Activated naive CD4-positive, alpha-beta T cell treated with anti-CD3 and anti-CD28 coated beads for 36 hours (primary cell): ENCODE measurements at regions not wholly inside any gene's neighbourhood (a gene's known extent, or its start where the extent isn't known, plus 50 kb on each side); places are given as distances from the start of the nearest gene placed in this dataset.

Experiments
- CTCF ChIA-PET: fragments of 350-600 bp; sonication (Branson Sonifier 250); formaldehyde crosslinking; loops from one replicate; lab custom pipeline; 2021; ENCODE audit warnings: antibody characterized with exemption; lab: Charles Lee
- DNase-seq: peaks from one replicate; pipeline ENCODE4 v3.0.0-alpha.2; 2020
- H3K27ac Mint-ChIP-seq: one replicate; pipeline ENCODE4 v1.8.0; 2021; ENCODE audit warnings: mild to moderate bottlenecking, mixed read lengths
- H3K27me3 Mint-ChIP-seq: one replicate; pipeline ENCODE4 v1.8.0; 2021; ENCODE audit warnings: low read depth, mixed read lengths
- H3K36me3 Mint-ChIP-seq: one replicate; pipeline ENCODE4 v1.8.0; 2021; ENCODE audit warnings: low read depth, mixed read lengths
- H3K4me1 Mint-ChIP-seq: one replicate; pipeline ENCODE4 v1.8.0; 2021; ENCODE audit warnings: low read depth, mixed read lengths
- H3K4me3 Mint-ChIP-seq: one replicate; pipeline ENCODE4 v1.8.0; 2021; ENCODE audit warnings: mild to moderate bottlenecking, moderate library complexity, mixed read lengths
- H3K9me3 Mint-ChIP-seq: one replicate; pipeline ENCODE4 v1.8.0; 2021; ENCODE audit warnings: mixed read lengths
- intact Hi-C: fragments of 100-400 bp; cut with micrococcal nuclease; formaldehyde crosslinking; loops from one replicate; pipeline ENCODE4 v1.15.1; 2023

DNA sequence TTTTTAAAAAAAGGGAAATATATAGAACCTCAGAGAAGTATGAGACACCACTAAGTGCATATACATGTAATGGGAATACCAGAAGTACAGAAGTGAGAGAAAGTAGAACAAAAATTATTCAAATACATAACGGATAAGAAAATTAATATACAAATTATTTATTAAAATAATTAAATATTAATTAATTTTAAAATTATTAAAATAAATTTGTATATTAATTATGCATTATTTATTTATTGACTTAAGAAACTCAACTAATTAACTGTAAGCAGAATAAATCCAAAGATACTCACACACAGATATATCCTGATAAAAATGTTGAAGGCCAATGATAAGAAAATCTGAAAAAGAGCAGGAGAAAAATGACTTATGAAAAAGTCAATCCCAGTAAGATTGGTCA, 1333.5 kb upstream of the CELF2 start:
- intact Hi-C loops: loop anchor here (5.0 kb wide), 1 partner anchor 342 kb away; no protein-coding TSS in a partner anchor
- H3K27ac Mint-ChIP-seq: no peak overlapping the region
- no peaks in the 10 kb centered on the region for H3K36me3 Mint-ChIP-seq
- no peak for DNase-seq
- peaks cover 7% of the 10 kb centered on the region for H3K27me3 Mint-ChIP-seq
- peaks cover 7% of the 10 kb centered on the region for H3K9me3 Mint-ChIP-seq
- H3K4me1 Mint-ChIP-seq: no peaks in the 10 kb centered on the region
- H3K4me3 Mint-ChIP-seq: no peak overlapping the region
- CTCF ChIA-PET: no interaction called here

DNA sequence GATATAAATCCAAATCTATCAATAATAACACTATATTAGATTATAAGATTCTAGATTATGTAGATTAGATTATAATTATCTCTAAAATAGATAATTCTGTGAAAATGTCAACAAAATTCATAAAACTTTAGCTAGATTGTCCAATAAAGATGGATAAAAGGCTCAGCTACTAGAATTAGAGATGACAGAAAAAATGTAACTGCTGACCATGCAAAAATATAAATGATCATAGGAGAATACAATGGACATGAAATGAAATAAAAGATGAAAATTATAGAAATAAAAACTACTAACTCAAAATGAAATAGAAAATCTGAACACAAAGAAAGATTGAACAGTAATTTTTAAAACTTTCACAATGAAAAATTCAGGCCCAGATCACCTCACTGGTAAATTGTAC, 1332.1 kb upstream of the CELF2 start:
- Mint-ChIP-seq H3K9me3 (peaks cover 4% of the 10 kb centered on the region), H3K4me1 (no peaks in the 10 kb centered on the region), H3K4me3 (no peak overlapping the region), H3K27me3 (peaks cover 11% of the 10 kb centered on the region), H3K36me3 (no peaks in the 10 kb centered on the region), H3K27ac (no peak overlapping the region)
- CTCF ChIA-PET: no interaction called here
- intact Hi-C loops: no loop called here
- DNase-seq: no peak

DNA sequence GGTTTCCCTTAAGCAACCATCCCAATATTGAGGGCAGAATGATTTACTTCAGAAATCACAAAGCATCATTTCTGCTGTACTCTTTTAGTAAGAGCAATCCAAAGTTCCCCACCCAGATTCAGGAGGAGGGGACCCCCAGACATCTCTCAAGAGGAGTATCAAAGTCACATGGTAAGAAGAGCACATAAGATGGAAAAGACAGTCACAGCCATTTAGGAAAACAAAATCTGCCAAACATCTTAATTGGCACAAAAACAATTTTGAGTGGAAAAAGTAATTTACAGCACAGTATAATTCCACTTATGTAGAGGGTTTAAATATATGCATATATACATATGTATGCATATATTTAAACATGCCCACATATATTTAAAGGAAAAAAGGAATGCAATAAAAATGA, 1329.0 kb upstream of the CELF2 start:
- no peak overlapping the region for H3K27ac Mint-ChIP-seq
- peaks cover 5% of the 10 kb centered on the region for H3K27me3 Mint-ChIP-seq
- intact Hi-C loops: no loop called here
- CTCF ChIA-PET: no interaction called here
- H3K9me3 Mint-ChIP-seq: no peaks in the 10 kb centered on the region
- no peak for DNase-seq
- H3K36me3 Mint-ChIP-seq: no peaks in the 10 kb centered on the region
- H3K4me3 Mint-ChIP-seq: no peak overlapping the region
- H3K4me1 Mint-ChIP-seq: no peaks in the 10 kb centered on the region

DNA sequence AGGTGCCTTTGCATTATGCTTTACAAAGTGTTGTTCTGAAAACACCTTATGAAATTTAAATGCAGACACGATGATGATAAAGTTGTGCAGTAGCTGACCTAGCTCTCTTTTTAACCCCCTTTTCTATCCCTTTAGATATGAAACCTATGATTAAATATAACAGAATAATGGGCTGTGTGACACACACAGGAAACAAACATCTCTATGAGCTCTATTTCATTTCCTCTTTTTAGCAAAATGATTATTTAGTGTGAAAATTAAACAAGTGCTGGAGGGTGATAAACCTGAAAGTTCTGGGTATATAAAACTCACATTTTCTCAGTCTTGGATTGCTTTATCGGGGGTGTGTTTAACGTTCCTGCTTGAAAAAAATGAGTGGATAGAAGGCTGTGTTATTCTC, 1310.5 kb upstream of the CELF2 start:
- Mint-ChIP-seq H3K36me3 (no peaks in the 10 kb centered on the region), H3K27ac (no peak overlapping the region), H3K4me1 (no peaks in the 10 kb centered on the region), H3K4me3 (no peak overlapping the region), H3K27me3 (peaks cover 5% of the 10 kb centered on the region), H3K9me3 (peaks cover 9% of the 10 kb centered on the region)
- no peak for DNase-seq
- CTCF ChIA-PET: no interaction called here
- intact Hi-C loops: no loop called here

DNA sequence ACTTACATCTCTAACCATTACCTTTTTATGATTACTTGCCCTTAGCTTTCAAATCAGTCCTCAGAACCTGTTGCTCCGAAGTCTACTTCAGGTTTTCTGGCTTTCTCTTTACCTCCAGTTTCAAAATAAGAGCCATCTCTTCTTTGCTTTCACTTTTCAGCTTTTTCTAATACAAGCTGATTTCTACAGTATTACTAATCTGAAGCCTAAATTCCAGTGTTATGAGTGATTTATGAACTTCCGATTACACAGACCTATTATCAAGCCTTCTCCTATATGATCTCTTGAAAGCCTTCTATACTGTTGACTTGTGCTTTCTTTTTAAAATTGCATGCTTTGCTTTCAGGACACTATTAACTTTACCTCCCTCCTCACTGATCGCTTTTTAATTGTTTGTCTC, 1307.8 kb upstream of the CELF2 start:
- CTCF ChIA-PET: interaction anchor here (1.0 kb wide), 1 partner anchor 27 kb away, joined by 3 read pairs; no protein-coding TSS in a partner anchor
- Mint-ChIP-seq H3K4me3 (no peak overlapping the region), H3K9me3 (peaks cover 17% of the 10 kb centered on the region), H3K36me3 (no peaks in the 10 kb centered on the region), H3K4me1 (no peaks in the 10 kb centered on the region), H3K27me3 (peaks cover 5% of the 10 kb centered on the region), H3K27ac (no peak overlapping the region)
- DNase-seq: no peak
- intact Hi-C loops: no loop called here

DNA sequence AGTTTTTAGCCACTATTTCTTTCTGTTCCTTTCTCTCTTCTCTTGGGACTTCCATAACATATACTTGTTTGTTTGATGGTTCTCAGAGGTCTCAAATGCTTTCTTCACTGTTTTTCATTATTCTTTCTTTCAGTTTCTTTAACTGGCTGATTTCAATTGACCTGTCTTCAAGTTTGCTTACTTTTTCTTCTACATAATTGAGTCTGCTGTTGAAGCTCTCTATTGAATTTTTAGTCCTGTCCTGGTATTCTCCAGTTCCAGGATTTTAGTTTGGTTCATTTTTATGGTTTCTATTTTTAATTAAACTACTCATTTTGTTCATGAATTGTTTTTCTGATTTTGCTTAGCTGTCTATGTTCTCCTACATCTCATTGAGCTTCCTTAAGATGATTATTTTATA, 1305.3 kb upstream of the CELF2 start:
- CTCF ChIA-PET: no interaction called here
- Mint-ChIP-seq H3K4me3 (no peak overlapping the region), H3K27me3 (peaks cover 2% of the 10 kb centered on the region), H3K27ac (no peak overlapping the region), H3K9me3 (peaks cover 17% of the 10 kb centered on the region), H3K4me1 (no peaks in the 10 kb centered on the region), H3K36me3 (no peaks in the 10 kb centered on the region)
- intact Hi-C loops: no loop called here
- DNase-seq: no peak

DNA sequence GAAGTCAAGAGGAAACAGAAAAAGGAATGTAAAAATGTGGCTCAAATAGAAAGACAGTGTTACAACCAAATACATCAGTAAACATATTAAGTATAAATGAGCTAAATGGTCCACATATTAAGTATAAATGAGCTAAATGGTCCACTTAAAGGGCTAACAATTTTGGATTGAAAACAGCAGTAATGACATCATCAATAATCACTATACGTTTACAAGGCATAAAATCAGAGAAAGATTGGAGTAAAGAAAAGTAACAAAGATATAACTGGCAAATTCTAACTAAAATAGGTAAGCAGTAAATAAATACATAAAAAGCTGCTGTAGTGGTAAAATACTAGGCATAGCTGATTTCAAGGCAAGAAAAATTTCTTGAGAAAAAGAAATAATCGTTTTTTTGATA, 1298.4 kb upstream of the CELF2 start:
- intact Hi-C loops: no loop called here
- no peaks in the 10 kb centered on the region for H3K9me3 Mint-ChIP-seq
- H3K36me3 Mint-ChIP-seq: no peaks in the 10 kb centered on the region

DNA sequence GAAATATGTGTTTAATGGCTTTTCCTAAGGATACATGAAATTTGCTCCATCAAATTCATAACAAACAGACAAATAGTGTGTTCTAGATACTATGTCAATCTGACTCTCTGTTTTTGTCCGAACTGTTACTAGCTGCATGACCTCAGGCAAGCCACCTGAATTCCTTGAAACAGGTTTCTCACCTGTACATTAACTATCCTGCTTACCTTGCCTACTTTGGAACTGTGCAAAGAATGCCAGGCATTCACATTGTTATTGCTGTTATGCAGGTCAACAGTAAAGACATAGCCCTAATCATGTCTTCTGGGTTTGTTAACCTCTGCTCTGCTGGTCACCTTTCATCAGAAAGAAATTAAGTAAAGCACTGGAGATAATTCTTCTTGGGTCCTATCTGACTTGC, 1283.9 kb upstream of the CELF2 start:
- peaks cover 4% of the 10 kb centered on the region for H3K27me3 Mint-ChIP-seq
- peaks cover 5% of the 10 kb centered on the region for H3K9me3 Mint-ChIP-seq
- no peak for DNase-seq
- CTCF ChIA-PET: no interaction called here
- no peaks in the 10 kb centered on the region for H3K4me1 Mint-ChIP-seq
- H3K27ac Mint-ChIP-seq: no peak overlapping the region
- intact Hi-C loops: no loop called here
- no peaks in the 10 kb centered on the region for H3K36me3 Mint-ChIP-seq
- no peak overlapping the region for H3K4me3 Mint-ChIP-seq

More for the DNA sequence above, 1298.4 kb upstream of the CELF2 start:
- Mint-ChIP-seq H3K27me3 (peaks cover 3% of the 10 kb centered on the region), H3K4me1 (no peaks in the 10 kb centered on the region), H3K4me3 (no peak overlapping the region), H3K27ac (no peak overlapping the region)
- DNase-seq: no peak
- CTCF ChIA-PET: no interaction called here

DNA sequence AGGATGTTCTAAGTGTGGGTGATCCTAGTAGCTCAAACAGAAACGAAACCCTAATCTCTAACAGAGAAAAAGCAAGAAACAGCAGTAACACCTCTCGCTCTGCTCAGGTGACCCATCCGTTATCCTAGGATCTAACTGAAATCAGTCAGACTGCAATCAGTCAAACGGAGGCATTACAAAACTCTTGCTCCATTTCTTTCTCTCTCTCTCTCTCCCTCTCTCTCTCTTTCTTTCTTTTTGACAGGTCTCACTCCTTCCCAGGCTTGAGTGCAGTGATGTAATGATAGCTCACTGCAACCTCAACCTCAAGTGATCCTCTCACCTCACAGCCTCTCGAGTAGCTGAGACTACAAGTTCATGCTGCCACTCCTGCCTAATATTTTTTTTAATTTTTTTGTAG, 1283.5 kb upstream of the CELF2 start:
- H3K36me3 Mint-ChIP-seq: no peaks in the 10 kb centered on the region
- no peak for DNase-seq
- CTCF ChIA-PET: no interaction called here
- H3K4me1 Mint-ChIP-seq: no peaks in the 10 kb centered on the region
- H3K9me3 Mint-ChIP-seq: peaks cover 5% of the 10 kb centered on the region
- intact Hi-C loops: no loop called here
- H3K27ac Mint-ChIP-seq: no peak overlapping the region
- H3K27me3 Mint-ChIP-seq: peaks cover 2% of the 10 kb centered on the region
- no peak overlapping the region for H3K4me3 Mint-ChIP-seq

DNA sequence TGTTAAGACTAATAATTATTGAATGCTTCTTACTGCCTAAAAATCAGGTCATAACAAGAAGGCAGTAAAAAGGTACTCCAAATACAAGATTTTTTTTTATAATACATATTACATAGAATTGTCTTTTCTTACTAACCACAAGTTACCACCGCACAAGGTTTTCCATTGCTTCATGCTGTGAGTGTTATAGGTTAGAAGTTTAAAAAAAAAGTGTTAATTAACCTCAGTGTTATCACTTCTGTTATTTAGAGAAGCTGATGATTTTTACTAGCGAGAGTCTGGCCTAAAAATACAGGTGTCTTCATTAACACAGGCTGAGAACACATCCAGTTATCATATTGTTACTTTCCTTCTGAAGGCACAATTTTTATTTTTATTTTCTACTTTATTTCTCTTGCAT, 1281.9 kb upstream of the CELF2 start:
- Mint-ChIP-seq H3K27me3 (peaks cover 4% of the 10 kb centered on the region), H3K36me3 (no peaks in the 10 kb centered on the region), H3K9me3 (peaks cover 4% of the 10 kb centered on the region), H3K4me1 (no peaks in the 10 kb centered on the region), H3K4me3 (no peak overlapping the region), H3K27ac (no peak overlapping the region)
- CTCF ChIA-PET: interaction anchor here (0.7 kb wide), 1 partner anchor 321 kb away, joined by 3 read pairs; no protein-coding TSS in a partner anchor
- intact Hi-C loops: no loop called here
- no peak for DNase-seq

DNA sequence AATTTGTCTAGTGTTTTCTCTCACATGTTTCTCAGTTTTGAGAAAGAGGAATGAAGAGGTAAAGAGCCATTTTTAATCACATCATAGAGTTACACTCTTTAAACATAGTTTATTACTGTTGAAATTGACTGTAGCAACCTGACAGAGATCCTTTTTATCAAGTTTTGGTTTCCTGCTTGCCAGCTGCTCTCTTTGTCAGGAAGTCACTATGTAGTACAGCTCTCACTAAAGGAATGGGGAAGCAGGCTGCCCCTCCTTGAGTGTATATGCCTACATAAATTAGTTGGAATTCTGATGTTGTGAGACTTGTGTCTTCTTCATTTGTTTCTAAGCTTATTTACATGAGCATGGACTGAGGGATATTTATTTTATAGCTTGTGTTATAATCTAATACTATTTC, 1274.0 kb upstream of the CELF2 start:
- peaks cover 3% of the 10 kb centered on the region for H3K9me3 Mint-ChIP-seq
- no peak overlapping the region for H3K27ac Mint-ChIP-seq
- intact Hi-C loops: loop anchor here (5.0 kb wide), 1 partner anchor 401 kb away; no protein-coding TSS in a partner anchor
- H3K4me3 Mint-ChIP-seq: no peak overlapping the region
- peaks cover 14% of the 10 kb centered on the region for H3K27me3 Mint-ChIP-seq
- H3K4me1 Mint-ChIP-seq: no peaks in the 10 kb centered on the region
- CTCF ChIA-PET: interaction anchor here (0.7 kb wide), 1 partner anchor 69 kb away, joined by 4 read pairs; no protein-coding TSS in a partner anchor
- no peaks in the 10 kb centered on the region for H3K36me3 Mint-ChIP-seq
- DNase-seq: no peak

DNA sequence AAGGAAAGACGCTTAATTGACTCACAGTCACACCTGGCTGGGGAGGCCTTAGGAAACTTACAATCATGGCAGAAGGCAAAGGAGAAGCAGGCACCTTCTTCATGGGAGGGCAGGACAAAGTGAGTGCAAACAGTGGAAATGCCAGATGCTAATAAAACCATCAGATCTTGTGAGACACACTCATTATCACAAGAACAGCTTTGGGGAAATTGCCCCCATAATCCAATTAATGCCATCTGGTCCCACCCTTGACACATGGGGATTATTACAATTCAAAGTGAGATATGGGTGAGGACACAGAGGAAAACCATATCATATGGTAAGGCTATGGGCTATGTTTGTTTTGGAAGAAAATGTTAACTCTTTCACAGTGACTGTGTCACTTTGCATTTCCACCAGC, 1272.5 kb upstream of the CELF2 start:
- CTCF ChIA-PET: no interaction called here
- DNase-seq: no peak
- Mint-ChIP-seq H3K36me3 (no peaks in the 10 kb centered on the region), H3K4me1 (no peaks in the 10 kb centered on the region), H3K27me3 (peaks cover 10% of the 10 kb centered on the region), H3K9me3 (peaks cover 3% of the 10 kb centered on the region), H3K27ac (no peak overlapping the region), H3K4me3 (no peak overlapping the region)
- intact Hi-C loops: no loop called here

DNA sequence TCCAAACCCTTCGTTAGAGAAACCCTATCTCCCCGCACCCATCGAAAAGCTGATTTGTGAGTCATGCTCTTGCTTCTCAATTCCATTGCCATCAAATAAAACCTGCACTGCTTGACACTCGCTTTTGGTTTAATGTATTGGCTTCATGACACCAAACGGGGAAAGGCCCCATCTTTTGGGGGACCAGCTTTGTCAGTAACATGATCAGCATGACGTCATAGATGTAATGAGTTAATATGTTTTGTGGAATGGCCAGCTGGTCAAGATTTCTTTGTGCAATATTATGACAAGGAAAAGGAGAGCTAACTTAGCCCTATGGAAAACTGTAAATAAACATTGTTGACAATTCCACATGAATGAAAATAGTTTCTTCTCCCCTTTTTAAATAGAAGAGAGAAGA, 1260.5 kb upstream of the CELF2 start:
- Mint-ChIP-seq H3K4me3 (no peak overlapping the region), H3K27me3 (peaks cover 4% of the 10 kb centered on the region), H3K4me1 (no peaks in the 10 kb centered on the region), H3K27ac (no peak overlapping the region), H3K36me3 (no peaks in the 10 kb centered on the region), H3K9me3 (no peaks in the 10 kb centered on the region)
- CTCF ChIA-PET: no interaction called here
- intact Hi-C loops: no loop called here
- DNase-seq: no peak

DNA sequence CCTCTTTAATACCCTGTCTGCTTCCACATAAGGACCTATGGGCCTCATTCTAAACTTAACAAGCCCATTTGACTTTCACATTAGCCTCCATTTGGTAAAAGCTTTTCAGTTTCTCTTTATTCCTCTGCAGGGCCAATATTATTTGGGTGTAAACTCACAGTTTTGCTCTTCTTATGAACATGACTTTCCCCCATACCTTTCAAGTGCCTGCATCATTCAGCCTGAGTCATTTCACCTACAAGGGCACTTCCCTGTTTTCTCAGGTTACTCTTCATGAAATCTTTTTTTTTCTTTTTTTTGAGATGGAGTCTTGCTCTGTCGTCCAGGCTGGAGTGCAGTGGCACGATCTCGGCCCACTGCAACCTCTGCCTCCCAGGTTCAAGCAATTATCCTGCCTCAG, 1258.1 kb upstream of the CELF2 start:
- DNase-seq: no peak
- H3K4me3 Mint-ChIP-seq: no peak overlapping the region
- CTCF ChIA-PET: no interaction called here
- H3K27me3 Mint-ChIP-seq: peaks cover 4% of the 10 kb centered on the region
- no peaks in the 10 kb centered on the region for H3K4me1 Mint-ChIP-seq
- no peaks in the 10 kb centered on the region for H3K36me3 Mint-ChIP-seq
- H3K27ac Mint-ChIP-seq: no peak overlapping the region
- no peaks in the 10 kb centered on the region for H3K9me3 Mint-ChIP-seq
- intact Hi-C loops: no loop called here
